Stimulated activated CD8-positive, alpha-beta memory T cell treated with anti-CD3 and anti-CD28 coated beads, Interleukin-2, amount 100 ng/mL, for 48 hours (primary cell): ENCODE measurements at regions not wholly inside any gene's neighbourhood (a gene's known extent, or its start where the extent isn't known, plus 50 kb on each side); places are given as distances from the start of the nearest gene placed in this dataset.
"Not testable (repeated sequence)": the region's sequence is repeated elsewhere in the genome, so short reads cannot be mapped to it uniquely, and the experiment has no call there.

Experiments
- DNase-seq, 2 donors: peaks; one replicate each; pipeline ENCODE4 v3.0.0-alpha.2; 2020; ENCODE audit warnings: low read depth in 2 of 2

GRCh38 chr1:9465640-9466039, 73.6 kb upstream of the SLC25A33 start:
- no peak for DNase-seq

GRCh38 chr1:9466780-9467758, 72.2 kb upstream of the SLC25A33 start:
- DNase-seq: no peak

GRCh38 chr1:9469882-9470281, 69.4 kb upstream of the SLC25A33 start:
- DNase-seq: not testable (repeated sequence)

- no peak for DNase-seq
Observed at GRCh38 chr1:9471679-9472078, 67.6 kb upstream of the SLC25A33 start.

- DNase-seq: no peak
Observed at GRCh38 chr1:9472386-9473031, 66.8 kb upstream of the SLC25A33 start.

- DNase-seq: no peak
Observed at GRCh38 chr1:9473032-9473807, 66.0 kb upstream of the SLC25A33 start.

GRCh38 chr1:9475061-9475627, 64.1 kb upstream of the SLC25A33 start:
- no peak for DNase-seq

GRCh38 chr1:9476790-9477463, 62.3 kb upstream of the SLC25A33 start:
- DNase-seq: no peak

GRCh38 chr1:9477535-9477934, 61.7 kb upstream of the SLC25A33 start:
- DNase-seq: no peak

GRCh38 chr1:9478021-9478420, 61.2 kb upstream of the SLC25A33 start:
- no peak for DNase-seq

- DNase-seq: no peak
Observed at GRCh38 chr1:9481048-9481447, 58.2 kb upstream of the SLC25A33 start.

- DNase-seq: no peak
Observed at GRCh38 chr1:9482403-9482802, 56.9 kb upstream of the SLC25A33 start.

- DNase-seq: no peak
Observed at GRCh38 chr1:9482816-9483572, 56.3 kb upstream of the SLC25A33 start.

GRCh38 chr1:9486466-9487140, 52.7 kb upstream of the SLC25A33 start:
- no peak for DNase-seq
